ENCODE measurements at regions not wholly inside any gene's neighbourhood (a gene's known extent, or its start where the extent isn't known, plus 50 kb on each side); places are given as distances from the start of the nearest gene placed in this dataset.

DNA sequence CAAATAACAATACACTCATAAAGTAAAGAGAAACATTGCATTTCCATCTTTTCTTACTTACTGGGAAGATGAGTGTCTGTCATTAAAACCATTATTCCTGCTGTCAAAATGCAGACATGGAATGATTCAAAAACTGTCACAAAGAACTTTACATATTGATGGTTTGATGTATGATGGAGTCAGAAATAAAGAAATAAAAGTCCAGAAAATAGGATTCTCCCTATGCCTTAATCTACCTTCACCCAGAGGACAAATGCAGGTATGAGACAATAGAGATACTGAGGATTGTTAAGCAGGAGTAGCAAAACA is 656.1 kb downstream of the TBC1D4 start:
- Histone ChIP-seq H3K27me3 (replicated peaks in 1 of 7) (no peaks in the 10 kb centered on the region), H3K9me3 (no peaks in the 10 kb centered on the region), H3K27ac (no peak overlapping the region), H3K4me1 (no peaks in the 10 kb centered on the region), H3K36me3 (no peaks in the 10 kb centered on the region), H3K4me3 (no peak overlapping the region)
- no peak for DNase-seq
- intact Hi-C loops (cut with DNase I; ENCODE audit: low total_unique reads), result no loop called here
- no peak for TF ChIP-seq CTCF (IDR thresholded peaks at IDR 0.05 in 8 of 11, conservative IDR thresholded peaks at IDR 0.05 in 3 of 11)
- TF ChIP-seq POLR2A (IDR thresholded peaks at IDR 0.05), result no peak
- no peak for TF ChIP-seq POLR2AphosphoS5 (IDR thresholded peaks at IDR 0.05)

DNA sequence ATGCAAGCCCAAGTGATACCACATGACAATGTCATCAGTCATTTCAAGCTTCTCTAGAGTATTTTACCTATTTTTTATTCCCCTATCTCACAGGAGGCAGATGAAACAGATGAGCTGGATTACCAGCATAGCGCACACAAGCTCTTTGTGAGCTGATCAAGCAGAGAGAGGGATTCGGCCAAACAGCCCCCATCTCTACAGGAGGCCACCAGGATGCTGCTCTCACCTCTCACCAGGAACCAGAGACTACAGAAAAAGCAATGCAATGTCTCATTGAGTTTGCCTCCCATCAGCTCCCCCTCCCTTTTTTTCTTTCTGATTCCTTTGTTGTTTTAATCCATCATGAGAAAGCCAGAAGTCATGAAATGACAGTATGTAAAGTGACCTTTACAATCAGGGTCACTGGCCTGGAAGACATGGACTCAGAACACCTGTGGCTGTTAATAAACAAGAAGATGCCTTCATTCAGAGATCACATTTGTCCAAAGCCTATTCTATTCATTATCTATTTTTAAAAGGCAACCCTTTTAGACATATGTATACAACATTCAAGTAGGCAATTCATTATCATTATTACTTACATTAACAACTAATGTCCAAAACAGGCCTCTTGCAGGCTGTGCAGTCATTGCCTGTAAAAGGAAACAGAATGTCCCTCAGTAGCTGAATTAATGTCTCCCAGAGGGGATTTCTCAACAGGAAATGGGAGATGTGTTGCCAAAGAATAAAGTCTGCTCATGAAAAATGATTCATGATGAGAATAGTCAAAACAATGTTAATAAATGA is 656.6 kb downstream of the TBC1D4 start:
- peak overlapping the region in 1 of 8 donors; percentile 19 for H3K27ac ChIP-seq
- DNase-seq, result no peak
- no peaks in the 10 kb centered on the region for H3K9me3 ChIP-seq
- TF ChIP-seq CTCF (IDR thresholded peaks at IDR 0.05 in 8 of 11, conservative IDR thresholded peaks at IDR 0.05 in 3 of 11) (no peak), POLR2A (IDR thresholded peaks at IDR 0.05) (no peak), POLR2AphosphoS5 (IDR thresholded peaks at IDR 0.05) (no peak)
- H3K4me1 ChIP-seq, result no peaks in the 10 kb centered on the region
- 77 to 91% (median 81%) methylated on average over 2 of the region's 2 CpGs for WGBS, 5 donors
- H3K4me3 ChIP-seq, result no peak overlapping the region
- H3K27me3 ChIP-seq (replicated peaks in 1 of 7), result no peaks in the 10 kb centered on the region
- H3K36me3 ChIP-seq, result no peaks in the 10 kb centered on the region
- intact Hi-C loops (cut with DNase I; ENCODE audit: low total_unique reads), result no loop called here

DNA sequence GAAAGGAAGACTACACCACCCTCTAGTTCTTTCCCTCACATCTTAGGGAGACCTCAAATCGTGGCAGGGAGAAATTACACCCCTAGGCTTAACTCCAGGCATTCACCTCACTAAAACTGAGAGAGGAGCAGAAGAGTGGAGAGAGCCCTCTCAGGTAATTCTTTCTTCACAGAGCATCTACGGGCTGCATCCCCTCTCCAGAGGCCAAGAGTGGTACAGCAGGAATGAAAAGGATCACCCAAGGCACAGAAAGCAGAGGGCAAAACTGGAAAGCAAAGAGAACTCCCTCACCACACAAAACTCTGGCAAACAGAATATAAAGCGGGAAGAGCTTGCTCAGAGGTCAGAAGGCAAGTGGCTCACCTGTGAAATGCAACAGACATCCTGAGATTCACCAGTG is 661.2 kb downstream of the TBC1D4 start:
- intact Hi-C loops (cut with DNase I; ENCODE audit: low total_unique reads), result no loop called here
- no peaks in the 10 kb centered on the region for H3K27me3 ChIP-seq (replicated peaks in 1 of 7)
- TF ChIP-seq POLR2A (IDR thresholded peaks at IDR 0.05), result no peak
- TF ChIP-seq CTCF (IDR thresholded peaks at IDR 0.05 in 8 of 11, conservative IDR thresholded peaks at IDR 0.05 in 3 of 11), result no peak
- TF ChIP-seq POLR2AphosphoS5 (IDR thresholded peaks at IDR 0.05), result no peak
- H3K4me1 ChIP-seq, result no peaks in the 10 kb centered on the region
- no peaks in the 10 kb centered on the region for H3K36me3 ChIP-seq
- WGBS, 5 donors, result 59 to 74% (median 62%) methylated on average over 3 of the region's 3 CpGs
- no peak overlapping the region for H3K27ac ChIP-seq
- H3K9me3 ChIP-seq, result no peaks in the 10 kb centered on the region
- DNase-seq, result no peak
- no peak overlapping the region for H3K4me3 ChIP-seq

GRCh38 chr13:74819549-74819948 is 662.4 kb downstream of the TBC1D4 start:
- no peak for TF ChIP-seq POLR2AphosphoS5 (IDR thresholded peaks at IDR 0.05)
- no peak for TF ChIP-seq POLR2A (IDR thresholded peaks at IDR 0.05)
- TF ChIP-seq CTCF (IDR thresholded peaks at IDR 0.05 in 8 of 11, conservative IDR thresholded peaks at IDR 0.05 in 3 of 11), result no peak
- no peaks in the 10 kb centered on the region for H3K36me3 ChIP-seq
- H3K9me3 ChIP-seq, result peaks cover 0 to 2% (median 0%) of the 10 kb centered on the region in 8 donors
- no peaks in the 10 kb centered on the region for H3K27me3 ChIP-seq (replicated peaks in 1 of 7)
- no peaks in the 10 kb centered on the region for H3K4me1 ChIP-seq
- 66 to 85% (median 81%) methylated on average over 2 of the region's 2 CpGs for WGBS, 5 donors
- no peak for DNase-seq
- no peak overlapping the region for H3K27ac ChIP-seq
- intact Hi-C loops (cut with DNase I; ENCODE audit: low total_unique reads), result no loop called here
- no peak overlapping the region for H3K4me3 ChIP-seq

Data from spleen (tissue), 11 donors.